Breast epithelium (tissue), 4 donors: ENCODE measurements at regions not wholly inside any gene's neighbourhood (a gene's known extent, or its start where the extent isn't known, plus 50 kb on each side); places are given as distances from the start of the nearest gene placed in this dataset.

Experiments used
- DNase-seq, 2 donors: peaks; one replicate each; pipeline ENCODE4 v3.0.0-alpha.2; 2019; ENCODE audit warnings: low spot score in 2 of 2
- H3K27ac ChIP-seq, 2 donors: fragments of 200-600 bp; sonication (generic) in 1 of 2; one replicate each; pipeline ENCODE4 v1.5.1; 2016 to 2019; ENCODE audit warnings: mild to moderate bottlenecking in 1 of 2
- H3K27me3 ChIP-seq, 2 donors: fragments of 200-600 bp; sonication (generic) in 1 of 2; one replicate each; pipeline versions ENCODE4 v1.5.1 to v1.6.0; 2017 to 2019; ENCODE audit warnings: control low read depth in 1 of 2, mild to moderate bottlenecking in 1 of 2
- H3K36me3 ChIP-seq: fragments of 200-600 bp; one replicate; pipeline ENCODE4 v1.5.1; 2019
- H3K4me1 ChIP-seq, 2 donors: fragments of 200-600 bp; sonication (generic); one replicate each; pipeline ENCODE4 v1.5.1; 2016 to 2019; ENCODE audit warnings: control low read depth in 1 of 2
- H3K4me3 ChIP-seq, 3 donors: fragments of 200-600 bp; sonication (generic); 1 replicate in 2 of 3; 2 replicates in 1 of 3; pipeline ENCODE4 v1.5.1; 2016 to 2019; ENCODE audit warnings: mild to moderate bottlenecking in 3 of 3, moderate library complexity in 2 of 3
- H3K9me3 ChIP-seq, 2 donors: fragments of 200-600 bp; sonication (generic) in 1 of 2; one replicate each; pipeline ENCODE4 v1.5.1; 2016 to 2019; ENCODE audit warnings: control low read depth in 1 of 2
- POLR2A ChIP-seq: fragments of 450-650 bp; IDR thresholded peaks from one replicate; pipeline ENCODE4 v1.6.1; 2016; ENCODE audit warnings: antibody characterized with exemption, mild to moderate bottlenecking, moderate library complexity
- POLR2AphosphoS5 ChIP-seq, 3 donors: sonication (generic); formaldehyde crosslinking; IDR thresholded peaks; one replicate each; pipeline ENCODE4 v1.6.1; 2017; ENCODE audit warnings: antibody characterized with exemption in 3 of 3
- intact Hi-C: fragments of 100-400 bp; cut with DNase I; formaldehyde crosslinking; loops from one replicate; pipeline ENCODE4 v1.15.1; 2023; ENCODE audit warnings: low total_unique reads
- TF ChIP-seq, protein P1 (sequence below), 3 donors: fragments of 450-650 bp; IDR thresholded peaks; one replicate each; pipeline ENCODE4 v1.5.1; 2016 to 2017; ENCODE audit warnings: antibody characterized with exemption in 3 of 3, mild to moderate bottlenecking in 3 of 3, moderate library complexity in 3 of 3

- TF ChIP-seq POLR2A (no peak), POLR2AphosphoS5 (IDR thresholded peaks at IDR 0.05) (no peak)
- TF ChIP-seq, protein P1, sequence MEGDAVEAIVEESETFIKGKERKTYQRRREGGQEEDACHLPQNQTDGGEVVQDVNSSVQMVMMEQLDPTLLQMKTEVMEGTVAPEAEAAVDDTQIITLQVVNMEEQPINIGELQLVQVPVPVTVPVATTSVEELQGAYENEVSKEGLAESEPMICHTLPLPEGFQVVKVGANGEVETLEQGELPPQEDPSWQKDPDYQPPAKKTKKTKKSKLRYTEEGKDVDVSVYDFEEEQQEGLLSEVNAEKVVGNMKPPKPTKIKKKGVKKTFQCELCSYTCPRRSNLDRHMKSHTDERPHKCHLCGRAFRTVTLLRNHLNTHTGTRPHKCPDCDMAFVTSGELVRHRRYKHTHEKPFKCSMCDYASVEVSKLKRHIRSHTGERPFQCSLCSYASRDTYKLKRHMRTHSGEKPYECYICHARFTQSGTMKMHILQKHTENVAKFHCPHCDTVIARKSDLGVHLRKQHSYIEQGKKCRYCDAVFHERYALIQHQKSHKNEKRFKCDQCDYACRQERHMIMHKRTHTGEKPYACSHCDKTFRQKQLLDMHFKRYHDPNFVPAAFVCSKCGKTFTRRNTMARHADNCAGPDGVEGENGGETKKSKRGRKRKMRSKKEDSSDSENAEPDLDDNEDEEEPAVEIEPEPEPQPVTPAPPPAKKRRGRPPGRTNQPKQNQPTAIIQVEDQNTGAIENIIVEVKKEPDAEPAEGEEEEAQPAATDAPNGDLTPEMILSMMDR (IDR thresholded peaks at IDR 0.05), result no peak
- H3K27ac ChIP-seq, result no peak overlapping the region
- no peaks in the 10 kb centered on the region for H3K4me1 ChIP-seq
- no peak for DNase-seq
- no peaks in the 10 kb centered on the region for H3K27me3 ChIP-seq
- H3K4me3 ChIP-seq, result no peak overlapping the region
- intact Hi-C loops, result no loop called here
- H3K9me3 ChIP-seq, result no peaks in the 10 kb centered on the region
- H3K36me3 ChIP-seq, result no peaks in the 10 kb centered on the region
These were observed 321.5 kb downstream of the OTOL1 start for GRCh38 chr3:161818106-161818505.

DNA sequence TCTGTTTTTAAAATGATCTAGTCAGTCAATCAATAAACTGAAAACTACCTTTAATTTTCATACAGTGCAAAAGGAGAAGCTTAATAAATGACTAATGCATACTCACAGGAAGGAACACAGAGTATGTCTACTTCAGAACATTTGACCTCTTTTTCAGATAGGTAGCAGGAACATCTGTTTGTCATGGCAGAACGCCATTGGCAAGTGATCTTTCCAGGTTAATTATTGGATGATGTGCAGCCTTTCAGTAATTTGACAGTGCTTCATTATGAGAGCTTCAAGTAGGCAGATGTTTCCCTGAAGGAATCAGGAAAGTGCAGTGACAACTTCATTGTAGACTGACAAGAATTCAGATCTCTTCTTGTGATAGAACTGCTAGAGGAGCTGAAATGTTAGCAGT is 325.0 kb downstream of the OTOL1 start:
- H3K36me3 ChIP-seq, result no peaks in the 10 kb centered on the region
- H3K4me1 ChIP-seq, result no peaks in the 10 kb centered on the region
- no peak overlapping the region for H3K4me3 ChIP-seq
- no peak for TF ChIP-seq POLR2AphosphoS5 (IDR thresholded peaks at IDR 0.05)
- TF ChIP-seq POLR2A, result no peak
- TF ChIP-seq, protein P1 (IDR thresholded peaks at IDR 0.05), result no peak
- no peak overlapping the region for H3K27ac ChIP-seq
- intact Hi-C loops, result no loop called here
- no peaks in the 10 kb centered on the region for H3K9me3 ChIP-seq
- DNase-seq, result no peak
- H3K27me3 ChIP-seq, result no peaks in the 10 kb centered on the region

- Histone ChIP-seq H3K9me3 (no peaks in the 10 kb centered on the region), H3K4me1 (no peaks in the 10 kb centered on the region), H3K4me3 (no peak overlapping the region), H3K27ac (no peak overlapping the region), H3K27me3 (no peaks in the 10 kb centered on the region), H3K36me3 (no peaks in the 10 kb centered on the region)
- intact Hi-C loops, result no loop called here
- DNase-seq, result no peak
- TF ChIP-seq, protein P1 (IDR thresholded peaks at IDR 0.05), result no peak
- TF ChIP-seq POLR2A, result no peak
- TF ChIP-seq POLR2AphosphoS5 (IDR thresholded peaks at IDR 0.05), result no peak
These were observed 325.7 kb downstream of the OTOL1 start for GRCh38 chr3:161822291-161822690.

- no peaks in the 10 kb centered on the region for H3K36me3 ChIP-seq
- no peak overlapping the region for H3K27ac ChIP-seq
- H3K27me3 ChIP-seq, result no peaks in the 10 kb centered on the region
- DNase-seq, result no peak
- H3K4me1 ChIP-seq, result no peaks in the 10 kb centered on the region
- H3K9me3 ChIP-seq, result no peaks in the 10 kb centered on the region
- no peak overlapping the region for H3K4me3 ChIP-seq
- TF ChIP-seq, protein P1 (IDR thresholded peaks at IDR 0.05), result no peak
- no peak for TF ChIP-seq POLR2AphosphoS5 (IDR thresholded peaks at IDR 0.05)
- intact Hi-C loops, result no loop called here
These were observed 327.3 kb downstream of the OTOL1 start for GRCh38 chr3:161823910-161824309.

- Histone ChIP-seq H3K4me1 (no peaks in the 10 kb centered on the region), H3K4me3 (no peak overlapping the region), H3K27ac (no peak overlapping the region), H3K9me3 (no peaks in the 10 kb centered on the region), H3K27me3 (no peaks in the 10 kb centered on the region), H3K36me3 (no peaks in the 10 kb centered on the region)
- intact Hi-C loops, result no loop called here
- no peak for DNase-seq
- TF ChIP-seq, protein P1 (IDR thresholded peaks at IDR 0.05), result no peak
- TF ChIP-seq POLR2AphosphoS5 (IDR thresholded peaks at IDR 0.05), result no peak
- TF ChIP-seq POLR2A, result no peak
These were observed 341.4 kb downstream of the OTOL1 start for GRCh38 chr3:161838021-161838420.
